OCI-LY1 (cell line): ENCODE measurements at regions not wholly inside any gene's neighbourhood (a gene's known extent, or its start where the extent isn't known, plus 50 kb on each side); places are given as distances from the start of the nearest gene placed in this dataset.

Experiments
- EZH2 ChIP-seq: fragments of 200-600 bp; sonication (generic), shearing (Covaris generic); IDR thresholded peaks from 2 replicates; pipeline ENCODE4 v1.8.0; 2017; ENCODE audit warnings: borderline replicate concordance, mixed run types, mild to moderate bottlenecking, antibody characterized with exemption, low read length, moderate library complexity, mixed read lengths
- TF ChIP-seq, protein P1 (sequence below): fragments of 200-600 bp; sonication (generic), shearing (Covaris generic); IDR thresholded peaks from 2 replicates; pipeline ENCODE4 v1.5.1; 2017; ENCODE audit warnings: mild to moderate bottlenecking, antibody characterized with exemption, low read length, moderate library complexity, mixed read lengths

GRCh38 chr16:66069587-66069986 lies 296.9 kb upstream of the CDH5 start:
- TF ChIP-seq EZH2: no peak
- TF ChIP-seq, protein P1, sequence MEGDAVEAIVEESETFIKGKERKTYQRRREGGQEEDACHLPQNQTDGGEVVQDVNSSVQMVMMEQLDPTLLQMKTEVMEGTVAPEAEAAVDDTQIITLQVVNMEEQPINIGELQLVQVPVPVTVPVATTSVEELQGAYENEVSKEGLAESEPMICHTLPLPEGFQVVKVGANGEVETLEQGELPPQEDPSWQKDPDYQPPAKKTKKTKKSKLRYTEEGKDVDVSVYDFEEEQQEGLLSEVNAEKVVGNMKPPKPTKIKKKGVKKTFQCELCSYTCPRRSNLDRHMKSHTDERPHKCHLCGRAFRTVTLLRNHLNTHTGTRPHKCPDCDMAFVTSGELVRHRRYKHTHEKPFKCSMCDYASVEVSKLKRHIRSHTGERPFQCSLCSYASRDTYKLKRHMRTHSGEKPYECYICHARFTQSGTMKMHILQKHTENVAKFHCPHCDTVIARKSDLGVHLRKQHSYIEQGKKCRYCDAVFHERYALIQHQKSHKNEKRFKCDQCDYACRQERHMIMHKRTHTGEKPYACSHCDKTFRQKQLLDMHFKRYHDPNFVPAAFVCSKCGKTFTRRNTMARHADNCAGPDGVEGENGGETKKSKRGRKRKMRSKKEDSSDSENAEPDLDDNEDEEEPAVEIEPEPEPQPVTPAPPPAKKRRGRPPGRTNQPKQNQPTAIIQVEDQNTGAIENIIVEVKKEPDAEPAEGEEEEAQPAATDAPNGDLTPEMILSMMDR: no peak
